KMS-11 (cell line): ENCODE measurements at regions not wholly inside any gene's neighbourhood (a gene's known extent, or its start where the extent isn't known, plus 50 kb on each side); places are given as distances from the start of the nearest gene placed in this dataset.

Experiments
- H2AFZ ChIP-seq: fragments of 200-600 bp; sonication (generic); 2 replicates; pipeline ENCODE4 v1.6.1; 2016; ENCODE audit warnings: antibody characterized with exemption, mixed run types, low read depth
- H3K27ac ChIP-seq: fragments of 200-600 bp; sonication (generic); 2 replicates; pipeline ENCODE4 v1.6.1; 2016; ENCODE audit warnings: mild to moderate bottlenecking, mixed run types
- H3K27me3 ChIP-seq: fragments of 200-600 bp; sonication (generic); 2 replicates; pipeline ENCODE4 v1.6.1; 2017; ENCODE audit warnings: mild to moderate bottlenecking, low read depth, mixed run types, moderate library complexity; ENCODE audit not compliant: insufficient read depth
- H3K36me3 ChIP-seq: fragments of 200-600 bp; sonication (generic); 2 replicates; pipeline ENCODE4 v1.6.1; 2017; ENCODE audit warnings: mild to moderate bottlenecking, mixed run types; ENCODE audit not compliant: insufficient read depth
- H3K4me1 ChIP-seq: fragments of 200-600 bp; sonication (generic); 2 replicates; pipeline ENCODE4 v1.6.1; 2016; ENCODE audit warnings: mild to moderate bottlenecking, low read depth, mixed run types; ENCODE audit not compliant: poor library complexity, severe bottlenecking
- H3K4me2 ChIP-seq: fragments of 200-600 bp; sonication (generic); 2 replicates; pipeline ENCODE4 v1.7.0; 2016; ENCODE audit warnings: mild to moderate bottlenecking, mixed run types
- H3K4me3 ChIP-seq: fragments of 200-600 bp; sonication (generic); IDR thresholded peaks from 2 replicates; pipeline ENCODE4 v1.6.1; 2017; ENCODE audit warnings: low read depth, low read length, mixed read lengths; ENCODE audit not compliant: insufficient read depth
- H3K79me2 ChIP-seq: fragments of 200-600 bp; sonication (generic); 2 replicates; pipeline ENCODE4 v1.6.1; 2016; ENCODE audit warnings: low read depth, mixed run types; ENCODE audit not compliant: insufficient read depth
- H3K9ac ChIP-seq: fragments of 200-600 bp; sonication (generic); 2 replicates; pipeline ENCODE4 v1.6.1; 2016; ENCODE audit warnings: mild to moderate bottlenecking, mixed run types
- H4K20me1 ChIP-seq: fragments of 200-600 bp; sonication (generic); 2 replicates; pipeline ENCODE4 v1.6.1; 2016; ENCODE audit warnings: mild to moderate bottlenecking, mixed run types; ENCODE audit not compliant: insufficient read depth
- CTCF ChIP-seq: fragments of 200-600 bp; sonication (generic); conservative IDR thresholded peaks from 2 replicates; pipeline ENCODE4 v1.6.1; 2017; ENCODE audit warnings: low read depth, mild to moderate bottlenecking, antibody characterized with exemption, low read length, moderate library complexity, mixed read lengths

DNA sequence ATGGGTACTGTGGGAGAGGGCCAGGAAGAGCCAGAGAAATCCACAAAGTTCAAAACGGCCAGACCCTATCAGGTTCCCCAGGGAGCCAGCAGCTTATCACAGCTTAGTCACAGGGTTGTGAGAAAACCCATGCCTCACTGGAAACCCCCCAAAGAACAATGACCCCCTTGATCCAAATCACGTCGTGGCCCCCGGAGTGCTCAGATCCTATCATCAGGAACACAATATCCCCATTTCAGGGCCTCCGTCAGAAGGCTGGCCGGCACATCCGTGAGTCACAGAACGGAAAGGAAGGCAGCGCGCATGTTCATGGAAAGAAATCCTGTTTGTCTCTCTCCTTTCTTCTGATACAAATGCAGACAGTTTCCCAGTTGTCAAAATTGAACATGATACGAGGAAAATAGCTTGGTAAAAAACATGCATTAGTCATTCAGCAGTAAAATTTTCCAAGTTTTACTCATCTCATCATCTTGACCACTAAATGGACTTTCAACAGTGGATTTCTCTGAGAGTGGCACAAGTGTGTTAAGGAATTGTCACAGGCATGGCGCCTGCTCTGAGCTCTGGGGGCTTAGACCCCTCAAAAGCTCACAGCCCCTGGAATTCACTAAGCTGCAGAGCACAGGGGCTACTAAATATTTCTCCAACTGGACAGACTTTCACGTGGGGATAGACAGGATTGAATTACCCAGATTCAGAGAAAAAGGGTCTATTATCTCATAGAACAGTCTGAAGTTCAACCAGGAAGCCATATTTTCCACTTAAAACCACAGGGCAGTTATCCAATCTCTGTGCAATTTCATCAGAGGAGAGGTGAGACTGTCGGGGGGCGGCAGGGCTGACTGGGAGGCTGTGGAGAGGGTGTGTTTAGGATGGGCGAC, 124.8 kb downstream of the RIPK4 start:
- H4K20me1 ChIP-seq, result no peaks in the 10 kb centered on the region
- H3K4me1 ChIP-seq, result no peaks in the 10 kb centered on the region
- H3K4me2 ChIP-seq, result no peak overlapping the region
- H3K27ac ChIP-seq, result no peak overlapping the region
- no peak overlapping the region for H3K4me3 ChIP-seq
- H3K27me3 ChIP-seq, result no peaks in the 10 kb centered on the region
- TF ChIP-seq CTCF, result no peak
- no peaks in the 10 kb centered on the region for H3K36me3 ChIP-seq
- H3K79me2 ChIP-seq, result no peaks in the 10 kb centered on the region
- H2AFZ ChIP-seq, result no peak overlapping the region
- no peak overlapping the region for H3K9ac ChIP-seq

DNA sequence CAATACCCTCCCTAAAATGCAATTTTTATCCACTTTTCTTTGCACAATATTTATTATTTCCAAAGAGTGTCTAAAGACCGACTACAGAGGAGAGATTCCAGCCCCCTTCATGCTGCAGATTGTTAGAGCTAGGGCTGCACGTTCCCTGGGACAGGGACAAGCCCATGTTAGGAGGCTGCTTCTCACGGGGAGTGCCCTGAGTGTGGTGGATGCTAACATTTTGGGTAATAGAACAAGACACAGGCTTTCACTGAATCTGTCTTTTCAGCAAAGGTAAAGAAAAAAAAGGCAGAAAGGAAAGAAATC, 125.4 kb downstream of the RIPK4 start:
- H4K20me1 ChIP-seq, result no peaks in the 10 kb centered on the region
- no peak overlapping the region for H3K27ac ChIP-seq
- H3K9ac ChIP-seq, result no peak overlapping the region
- no peak overlapping the region for H2AFZ ChIP-seq
- H3K27me3 ChIP-seq, result no peaks in the 10 kb centered on the region
- H3K79me2 ChIP-seq, result no peaks in the 10 kb centered on the region
- TF ChIP-seq CTCF, result no peak
- no peak overlapping the region for H3K4me3 ChIP-seq
- H3K4me1 ChIP-seq, result no peaks in the 10 kb centered on the region
- H3K4me2 ChIP-seq, result no peak overlapping the region
- H3K36me3 ChIP-seq, result no peaks in the 10 kb centered on the region

DNA sequence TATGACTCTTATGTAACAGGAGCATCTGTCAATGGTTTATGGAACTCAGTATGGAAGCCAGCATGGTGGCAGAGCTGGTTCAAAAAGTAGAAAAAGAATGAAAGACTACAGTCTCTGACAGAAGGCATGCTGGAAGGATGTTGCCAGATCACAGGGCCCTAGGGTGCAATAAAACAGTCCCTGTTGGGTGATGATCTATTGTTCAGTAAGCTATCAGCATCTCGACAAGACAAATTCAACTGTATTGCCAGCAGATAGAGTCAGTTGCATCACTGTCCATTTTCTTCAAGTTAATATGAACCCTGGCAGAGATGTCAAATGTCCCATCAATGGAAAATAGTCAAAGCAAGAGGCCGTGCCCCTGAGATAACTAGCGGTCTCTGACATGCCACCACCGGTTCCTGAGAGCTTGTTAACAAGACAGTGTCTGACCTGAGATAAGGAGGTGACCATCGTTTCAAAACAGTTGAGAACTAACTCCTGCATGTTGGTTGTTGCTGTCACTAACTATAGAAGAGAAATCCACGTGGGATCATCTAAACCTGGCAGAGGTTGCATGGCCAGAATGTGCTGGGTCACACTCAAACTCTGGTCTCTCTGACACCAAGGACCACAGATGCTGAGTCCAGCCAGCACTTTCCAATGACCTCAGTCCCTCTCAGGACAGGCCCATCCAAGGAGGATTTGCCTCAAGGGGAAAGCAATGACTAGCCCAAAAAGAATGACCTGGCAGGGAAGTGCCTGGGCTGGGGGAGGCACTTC, 125.9 kb downstream of the RIPK4 start:
- no peak overlapping the region for H3K4me3 ChIP-seq
- no peaks in the 10 kb centered on the region for H3K27me3 ChIP-seq
- no peak for TF ChIP-seq CTCF
- no peaks in the 10 kb centered on the region for H3K79me2 ChIP-seq
- no peaks in the 10 kb centered on the region for H4K20me1 ChIP-seq
- H2AFZ ChIP-seq, result no peak overlapping the region
- H3K4me2 ChIP-seq, result no peak overlapping the region
- H3K27ac ChIP-seq, result no peak overlapping the region
- H3K36me3 ChIP-seq, result no peaks in the 10 kb centered on the region
- H3K4me1 ChIP-seq, result no peaks in the 10 kb centered on the region
- H3K9ac ChIP-seq, result no peak overlapping the region

DNA sequence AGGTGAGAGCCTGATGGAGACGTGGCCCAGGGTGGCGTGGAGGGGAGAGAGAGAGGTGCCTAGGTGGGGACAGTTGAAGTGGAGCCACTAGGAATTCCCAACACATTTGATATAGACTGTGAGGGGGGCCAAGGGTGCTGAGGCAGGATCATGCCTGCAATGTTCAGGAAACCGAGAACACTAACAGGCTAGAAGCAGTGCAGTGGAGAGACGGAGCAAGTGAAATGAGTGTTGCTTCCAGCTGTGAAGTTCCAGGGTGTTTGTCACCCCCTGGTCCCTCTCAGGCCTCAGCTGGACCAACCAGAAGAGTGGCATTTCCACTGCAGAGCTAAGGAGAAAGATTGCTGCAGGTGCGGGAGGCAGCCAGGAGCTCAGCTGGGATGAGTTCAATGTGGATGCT, 127.1 kb downstream of the RIPK4 start:
- Histone ChIP-seq H3K27me3 (no peaks in the 10 kb centered on the region), H2AFZ (no peak overlapping the region), H3K4me1 (no peaks in the 10 kb centered on the region), H3K79me2 (no peaks in the 10 kb centered on the region), H3K4me3 (no peak overlapping the region), H4K20me1 (no peaks in the 10 kb centered on the region), H3K4me2 (no peak overlapping the region), H3K9ac (no peak overlapping the region), H3K27ac (no peak overlapping the region), H3K36me3 (no peaks in the 10 kb centered on the region)
- no peak for TF ChIP-seq CTCF
